Fibroblast of mammary gland (primary cell): ENCODE measurements at regions not wholly inside any gene's neighbourhood (a gene's known extent, or its start where the extent isn't known, plus 50 kb on each side); places are given as distances from the start of the nearest gene placed in this dataset.

Experiments
- DNase-seq: peaks from one replicate; pipeline ENCODE4 v3.0.0-alpha.2; 2010; ENCODE audit warnings: low read depth
- H3K4me3 ChIP-seq: 2 replicates; pipeline ENCODE4 v1.5.1; 2011; ENCODE audit warnings: low read depth, mild to moderate bottlenecking, low read length, moderate library complexity; ENCODE audit not compliant: control insufficient read depth
- TF ChIP-seq, protein P1 (sequence below): conservative IDR thresholded peaks from 2 replicates; pipeline ENCODE4 v1.5.1; 2011; ENCODE audit warnings: low read depth, low read length, inconsistent platforms; ENCODE audit not compliant: control insufficient read depth, insufficient read depth

GRCh38 chrX:150310417-150310816 is 52.7 kb upstream of the MAMLD1 start:
- TF ChIP-seq, protein P1, sequence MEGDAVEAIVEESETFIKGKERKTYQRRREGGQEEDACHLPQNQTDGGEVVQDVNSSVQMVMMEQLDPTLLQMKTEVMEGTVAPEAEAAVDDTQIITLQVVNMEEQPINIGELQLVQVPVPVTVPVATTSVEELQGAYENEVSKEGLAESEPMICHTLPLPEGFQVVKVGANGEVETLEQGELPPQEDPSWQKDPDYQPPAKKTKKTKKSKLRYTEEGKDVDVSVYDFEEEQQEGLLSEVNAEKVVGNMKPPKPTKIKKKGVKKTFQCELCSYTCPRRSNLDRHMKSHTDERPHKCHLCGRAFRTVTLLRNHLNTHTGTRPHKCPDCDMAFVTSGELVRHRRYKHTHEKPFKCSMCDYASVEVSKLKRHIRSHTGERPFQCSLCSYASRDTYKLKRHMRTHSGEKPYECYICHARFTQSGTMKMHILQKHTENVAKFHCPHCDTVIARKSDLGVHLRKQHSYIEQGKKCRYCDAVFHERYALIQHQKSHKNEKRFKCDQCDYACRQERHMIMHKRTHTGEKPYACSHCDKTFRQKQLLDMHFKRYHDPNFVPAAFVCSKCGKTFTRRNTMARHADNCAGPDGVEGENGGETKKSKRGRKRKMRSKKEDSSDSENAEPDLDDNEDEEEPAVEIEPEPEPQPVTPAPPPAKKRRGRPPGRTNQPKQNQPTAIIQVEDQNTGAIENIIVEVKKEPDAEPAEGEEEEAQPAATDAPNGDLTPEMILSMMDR = no peak
- no peak overlapping the region for H3K4me3 ChIP-seq
- DNase-seq = no peak

GRCh38 chrX:150310881-150311280 is 52.2 kb upstream of the MAMLD1 start:
- TF ChIP-seq, protein P1 = no peak
- no peak for DNase-seq
- H3K4me3 ChIP-seq = no peak overlapping the region

GRCh38 chrX:150312931-150313330 is 50.2 kb upstream of the MAMLD1 start:
- H3K4me3 ChIP-seq = no peak overlapping the region
- TF ChIP-seq, protein P1 = no peak
- DNase-seq = no peak
